ENCODE measurements at regions not wholly inside any gene's neighbourhood (a gene's known extent, or its start where the extent isn't known, plus 50 kb on each side); places are given as distances from the start of the nearest gene placed in this dataset.
"Not testable (repeated sequence)": the region's sequence is repeated elsewhere in the genome, so short reads cannot be mapped to it uniquely, and the experiment has no call there.

- DNase-seq: no peak
Observed at GRCh38 chr5:63894690-63895089, 67.6 kb downstream of the HTR1A start.

DNA sequence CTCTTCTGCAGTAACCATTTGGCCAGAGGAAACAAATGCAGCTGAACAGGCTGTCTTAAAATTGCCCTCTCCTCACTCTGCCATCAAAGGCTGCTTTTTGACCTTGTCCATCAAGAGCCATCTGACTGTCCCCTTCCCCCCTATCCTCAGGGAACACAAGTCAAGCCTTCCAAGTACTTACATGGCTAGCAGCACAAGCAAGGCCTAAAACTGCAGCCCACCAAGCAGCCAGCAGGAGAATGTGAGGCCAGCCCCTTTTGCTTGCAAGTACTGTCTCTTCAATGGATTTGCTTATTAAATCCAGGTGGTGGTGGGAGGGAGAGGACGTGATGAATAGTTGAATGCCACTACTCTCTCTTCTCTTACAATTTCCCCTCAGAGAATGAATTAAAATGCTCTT lies 83.5 kb downstream of the HTR1A start:
- no peak for DNase-seq

GRCh38 chr5:63877961-63878360 lies 84.3 kb downstream of the HTR1A start:
- no peak for DNase-seq

- no peak for DNase-seq
Observed at GRCh38 chr5:63860379-63860778, 101.9 kb downstream of the HTR1A start.

GRCh38 chr5:63854076-63854475 lies 108.2 kb downstream of the HTR1A start:
- no peak for DNase-seq

DNA sequence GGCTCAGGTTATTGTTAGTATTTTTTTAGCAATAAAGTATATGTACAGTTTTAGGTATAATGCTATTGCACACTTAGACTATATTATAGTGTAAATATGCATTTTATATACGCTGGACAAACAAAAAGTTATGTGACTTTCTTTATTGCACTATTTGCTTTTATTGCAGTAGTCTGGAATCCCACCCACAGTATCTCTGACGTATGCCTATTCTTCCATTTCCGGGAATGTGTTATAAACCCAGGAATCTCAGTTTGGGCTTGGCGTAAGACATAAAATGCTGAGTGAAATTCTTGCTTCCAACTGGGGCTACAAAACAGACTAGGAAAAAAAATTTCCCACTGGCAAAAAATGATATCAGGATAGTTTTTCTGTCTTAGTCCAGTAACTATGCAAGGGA lies 119.1 kb downstream of the HTR1A start:
- no peak for DNase-seq

DNA sequence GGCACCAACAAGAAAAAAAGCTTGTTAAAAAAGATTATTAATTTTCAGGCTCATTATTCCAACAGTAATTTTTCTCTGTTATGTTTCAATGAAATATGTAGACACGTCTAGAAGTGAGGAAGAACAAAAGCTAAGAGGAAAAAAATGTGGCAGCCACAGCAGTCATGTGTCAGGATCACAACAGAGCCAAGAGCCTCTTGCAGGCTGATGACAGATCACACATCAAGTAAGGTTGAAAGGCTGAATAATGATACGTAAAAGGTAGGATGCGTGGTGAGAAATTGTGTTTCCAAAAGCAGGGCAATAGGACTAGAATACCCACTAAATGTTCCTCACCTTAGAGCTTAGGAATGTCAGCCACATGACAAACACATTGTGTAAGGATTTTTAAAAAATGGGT lies 124.8 kb downstream of the HTR1A start:
- no peak for DNase-seq

- no peak for DNase-seq
Observed at GRCh38 chr5:63831381-63831780, 130.9 kb downstream of the HTR1A start.

GRCh38 chr5:63825984-63826383 lies 136.3 kb downstream of the HTR1A start:
- DNase-seq: no peak

GRCh38 chr5:63823583-63823982 lies 138.7 kb downstream of the HTR1A start:
- no peak for DNase-seq

- no peak for DNase-seq
Observed at GRCh38 chr5:63822614-63823013, 139.6 kb downstream of the HTR1A start.

GRCh38 chr5:63820577-63820976 lies 141.7 kb downstream of the HTR1A start:
- no peak for DNase-seq

GRCh38 chr5:63812693-63813092 lies 149.6 kb downstream of the HTR1A start:
- no peak for DNase-seq

GRCh38 chr5:63811961-63812360 lies 150.3 kb downstream of the HTR1A start:
- no peak for DNase-seq

DNA sequence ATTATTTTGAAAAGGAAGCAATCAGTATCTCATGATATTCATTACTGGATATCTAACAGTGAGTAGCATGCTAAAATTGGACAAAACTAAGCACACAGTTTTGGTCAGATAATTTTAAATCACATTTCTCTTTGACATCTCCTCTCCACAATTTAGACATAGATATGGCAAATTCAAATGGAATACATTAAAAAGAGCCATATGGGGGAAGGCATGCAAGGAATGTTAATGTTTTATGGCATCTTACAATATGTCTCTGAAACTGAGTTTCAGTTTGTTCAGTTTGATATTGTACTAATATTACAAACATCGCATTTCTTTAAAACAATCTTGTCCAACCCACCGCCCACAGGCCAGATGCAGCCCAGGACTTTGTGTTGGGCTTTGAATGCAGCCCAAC lies 151.0 kb downstream of the HTR1A start:
- no peak for DNase-seq

- no peak for DNase-seq
Observed at GRCh38 chr5:63805151-63805550, 157.1 kb downstream of the HTR1A start.

GRCh38 chr5:63803165-63803564 lies 159.1 kb downstream of the HTR1A start:
- DNase-seq: no peak

- no peak for DNase-seq
Observed at GRCh38 chr5:63794979-63795378, 167.3 kb downstream of the HTR1A start.

DNA sequence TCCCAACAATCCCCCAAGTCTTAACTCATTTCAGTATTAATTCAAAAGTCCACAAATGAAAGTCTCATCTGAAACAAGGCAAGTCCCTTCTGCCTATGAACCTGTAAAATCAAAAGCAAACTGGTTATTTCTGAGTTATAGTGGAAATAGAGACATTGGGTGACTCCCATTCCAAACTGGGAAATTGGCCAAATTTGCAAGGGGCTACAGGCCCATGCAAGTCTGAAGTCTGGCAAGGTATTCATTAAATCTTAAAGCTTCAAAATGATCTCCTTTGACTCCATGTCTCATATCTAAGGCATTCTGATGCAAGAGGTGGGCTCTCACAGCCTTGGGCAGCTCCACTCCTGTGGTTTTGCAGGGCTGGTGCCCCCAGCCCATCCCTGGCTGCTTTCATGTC lies 167.9 kb downstream of the HTR1A start:
- no peak for DNase-seq

DNA sequence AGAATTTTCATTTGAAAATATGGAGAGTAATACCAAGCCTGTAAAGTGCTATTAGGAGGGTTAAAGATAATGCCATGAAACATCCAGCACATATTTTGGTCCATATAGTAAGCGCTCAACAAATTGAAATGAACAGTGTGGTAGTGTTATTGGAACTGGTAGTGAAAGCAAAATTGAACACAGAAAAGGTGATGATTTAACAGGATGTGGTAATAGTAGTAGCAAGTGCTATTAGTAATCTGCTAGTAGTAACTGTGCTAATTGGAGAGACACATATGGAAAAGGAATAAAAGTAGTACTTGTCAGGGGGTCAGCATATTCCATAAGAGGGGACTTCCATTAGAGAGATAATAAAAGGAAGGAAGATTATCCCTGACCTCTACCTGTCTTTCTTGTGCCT lies 187.3 kb downstream of the HTR1A start:
- no peak for DNase-seq

GRCh38 chr5:63768221-63768620 lies 194.0 kb downstream of the HTR1A start:
- no peak for DNase-seq

DNA sequence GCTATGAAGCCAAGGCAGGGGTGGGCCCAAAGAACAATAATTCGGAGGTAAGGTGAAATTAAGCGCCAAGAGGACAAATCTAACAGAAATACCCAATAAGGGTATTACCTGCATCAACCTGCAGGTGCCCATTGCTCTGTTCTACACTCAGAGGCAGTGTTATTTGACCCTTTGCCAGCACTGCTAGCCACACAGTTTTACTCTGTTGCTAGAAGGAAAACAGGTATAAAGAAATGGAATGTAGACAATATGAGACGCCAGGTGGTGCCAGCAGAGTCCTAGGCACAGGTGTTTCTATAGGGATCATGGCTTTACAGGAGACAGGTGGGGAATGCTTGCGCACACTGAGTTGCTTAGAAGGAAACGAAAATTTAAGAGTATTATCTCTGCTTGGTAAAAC lies 201.3 kb downstream of the HTR1A start:
- no peak for DNase-seq

DNA sequence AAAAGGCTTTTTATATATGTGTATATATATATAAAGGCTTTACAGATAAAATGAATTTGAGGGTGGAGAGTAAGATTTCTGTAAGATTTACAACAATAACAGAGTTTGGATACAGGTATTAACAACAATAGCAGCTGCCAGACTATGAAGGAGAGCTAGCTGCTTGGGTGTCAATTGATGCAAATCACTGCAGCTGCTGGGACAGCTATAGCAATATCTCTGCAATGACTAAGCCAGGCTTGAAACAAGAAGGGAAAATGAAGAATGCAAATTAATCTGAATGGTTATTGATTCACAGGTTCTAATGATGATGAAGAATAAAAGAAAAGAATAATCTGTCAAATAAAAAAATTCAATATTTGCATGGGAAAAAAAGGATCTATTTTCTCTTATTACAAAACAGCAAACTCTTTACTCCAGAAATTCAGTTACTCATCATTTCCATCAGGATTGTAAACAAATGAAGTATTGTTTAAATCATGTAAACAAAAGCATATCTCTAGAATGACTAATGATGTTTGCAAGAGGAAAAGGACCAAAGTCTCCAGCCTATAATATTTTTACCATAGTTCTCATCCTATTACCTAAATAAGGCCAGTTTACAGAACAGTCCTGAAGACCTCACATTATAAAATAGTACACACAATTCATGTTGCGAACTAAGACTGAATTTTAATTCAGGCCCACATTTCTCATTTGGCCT lies 219.0 kb downstream of the HTR1A start:
- no peak for DNase-seq

GRCh38 chr5:63732880-63733279 lies 229.4 kb downstream of the HTR1A start:
- DNase-seq: not testable (repeated sequence)

DNA sequence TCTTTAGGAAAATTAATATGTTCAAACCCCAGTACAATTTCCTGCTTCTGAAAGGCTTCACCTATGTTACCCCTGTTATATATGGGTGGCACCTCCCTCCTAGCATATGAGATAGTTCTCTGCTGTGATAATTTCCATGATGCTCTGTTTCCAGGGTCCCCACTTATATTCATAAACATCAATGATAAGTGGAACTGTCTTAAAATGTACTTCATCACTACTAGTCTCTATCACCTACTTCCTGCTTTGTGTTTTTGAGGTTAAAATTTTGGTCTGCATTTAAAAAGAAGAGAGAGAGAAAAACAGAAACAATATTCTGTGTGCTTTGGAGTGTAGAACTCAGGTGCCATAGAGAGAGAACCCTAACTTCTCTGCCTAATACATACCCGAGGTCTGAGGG lies 234.7 kb downstream of the HTR1A start:
- no peak for DNase-seq

DNA sequence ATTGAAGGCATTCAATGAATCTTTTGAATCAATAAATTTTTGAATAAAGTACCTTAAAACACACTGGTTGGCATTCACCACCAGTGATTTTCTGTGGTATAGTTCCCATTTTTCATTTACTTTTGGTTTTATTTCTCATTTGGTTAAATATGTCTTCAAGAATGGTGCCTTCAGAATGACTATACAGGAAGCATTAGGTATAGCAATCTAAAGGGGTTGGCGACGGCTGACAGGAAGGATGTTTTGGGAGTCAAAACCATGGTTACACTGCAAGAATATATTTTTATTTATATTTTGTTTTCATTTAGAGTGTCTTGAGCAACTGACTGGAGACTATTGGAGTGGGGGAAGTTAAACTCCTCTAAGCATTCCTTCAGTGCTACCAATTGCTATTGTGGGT lies 235.7 kb downstream of the HTR1A start:
- DNase-seq: no peak
